ENCODE measurements at regions not wholly inside any gene's neighbourhood (a gene's known extent, or its start where the extent isn't known, plus 50 kb on each side); places are given as distances from the start of the nearest gene placed in this dataset.

- TF ChIP-seq EZH2phosphoT487 (conservative IDR thresholded peaks at IDR 0.05; ENCODE audit: low read length) (no peak), CTCF (IDR thresholded peaks at IDR 0.05; ENCODE audit: insufficient read depth, low read length, poor library complexity, severe bottlenecking) (no peak)
Observed at GRCh38 chr4:66568431-66568830, 898.1 kb upstream of the EPHA5 start.

Measured in SU-DHL-6 (cell line).